Testis (tissue), 2 donors: ENCODE measurements at regions not wholly inside any gene's neighbourhood (a gene's known extent, or its start where the extent isn't known, plus 50 kb on each side); places are given as distances from the start of the nearest gene placed in this dataset.
"Not testable (repeated sequence)": the region's sequence is repeated elsewhere in the genome, so short reads cannot be mapped to it uniquely, and the experiment has no call there.

Source experiments
- DNase-seq: peaks from one replicate; pipeline ENCODE4 v3.0.0-alpha.2; 2019
- H3K27ac ChIP-seq, 2 donors: fragments of 200-600 bp; sonication (generic); one replicate each; pipeline ENCODE4 v1.5.1; 2019
- H3K27me3 ChIP-seq: fragments of 200-600 bp; sonication (generic); one replicate; pipeline ENCODE4 v1.5.1; 2019
- H3K36me3 ChIP-seq: fragments of 200-600 bp; sonication (generic); one replicate; pipeline ENCODE4 v1.5.1; 2017; ENCODE audit warnings: low read depth; ENCODE audit errors: missing control alignments
- H3K4me1 ChIP-seq: fragments of 200-600 bp; sonication (generic); one replicate; pipeline ENCODE4 v1.5.1; 2019
- H3K4me3 ChIP-seq, 2 donors: fragments of 200-600 bp; sonication (generic); one replicate each; pipeline ENCODE4 v1.5.1; 2017 to 2019
- H3K9me3 ChIP-seq: fragments of 200-600 bp; sonication (generic); one replicate; pipeline ENCODE4 v1.5.1; 2017
- CTCF ChIP-seq, 3 experiments: fragments of 450-650 bp in 2 of 3; fragments of 200-600 bp in 1 of 3; sonication (generic) in 1 of 3; IDR thresholded peaks; one replicate each; pipeline ENCODE4 v1.5.1; 2016 to 2019; ENCODE audit warnings: antibody characterized with exemption in 3 of 3, mild to moderate bottlenecking in 2 of 3, moderate library complexity in 1 of 3
- POLR2A ChIP-seq: fragments of 450-650 bp; IDR thresholded peaks from one replicate; pipeline ENCODE4 v1.6.1; 2017; ENCODE audit warnings: antibody characterized with exemption, mild to moderate bottlenecking, moderate library complexity
- WGBS, 2 donors: methylation state at CpG; one replicate each; pipeline ENCODE4 v1.1.5; 2018; 5-methylcytosine and 5-hydroxymethylcytosine counted together
- intact Hi-C: fragments of 100-400 bp; cut with DNase I; formaldehyde crosslinking; loops from one replicate; pipeline ENCODE4 v1.15.1; 2023; ENCODE audit warnings: low total_unique reads

DNA sequence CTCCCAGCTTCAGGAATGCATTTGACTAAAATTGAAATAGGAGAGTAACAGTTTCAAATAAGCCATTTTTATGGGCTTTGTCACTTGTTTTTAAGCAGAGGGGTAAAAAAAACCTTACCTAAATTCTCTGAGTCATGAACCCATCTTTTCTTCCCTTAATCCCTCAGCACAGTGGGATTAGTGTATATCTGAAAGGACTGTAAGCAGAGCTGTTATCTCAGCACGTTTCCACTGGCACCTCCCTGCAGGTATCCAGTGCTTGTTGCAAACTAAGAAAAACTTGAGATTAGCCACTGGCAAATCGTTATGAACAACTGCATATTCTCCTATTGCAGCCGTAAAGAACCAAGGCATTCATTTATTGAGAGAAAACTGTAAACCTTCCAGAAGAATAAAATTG is 872.7 kb downstream of the EFNA5 start:
- 46 to 55% methylated on average over 3 of the region's 3 CpGs for WGBS, 2 donors
- no peaks in the 10 kb centered on the region for H3K4me1 ChIP-seq
- no peak overlapping the region for H3K4me3 ChIP-seq
- H3K36me3 ChIP-seq: no peaks in the 10 kb centered on the region
- no peak overlapping the region for H3K27ac ChIP-seq
- TF ChIP-seq CTCF (IDR thresholded peaks at IDR 0.05) (no peak), POLR2A (no peak)
- H3K9me3 ChIP-seq: no peaks in the 10 kb centered on the region
- intact Hi-C loops: no loop called here
- DNase-seq: no peak
- no peaks in the 10 kb centered on the region for H3K27me3 ChIP-seq

GRCh38 chr5:106796081-106796480 is 874.7 kb downstream of the EFNA5 start:
- H3K9me3 ChIP-seq: no peaks in the 10 kb centered on the region
- no peak overlapping the region for H3K27ac ChIP-seq
- no peak for DNase-seq
- no peak overlapping the region for H3K4me3 ChIP-seq
- H3K27me3 ChIP-seq: no peaks in the 10 kb centered on the region
- no peaks in the 10 kb centered on the region for H3K4me1 ChIP-seq
- WGBS, 2 donors: 87% methylated on average over 3 of the region's 3 CpGs
- intact Hi-C loops: no loop called here
- TF ChIP-seq CTCF (IDR thresholded peaks at IDR 0.05): no peak
- TF ChIP-seq POLR2A: no peak
- H3K36me3 ChIP-seq: no peaks in the 10 kb centered on the region

DNA sequence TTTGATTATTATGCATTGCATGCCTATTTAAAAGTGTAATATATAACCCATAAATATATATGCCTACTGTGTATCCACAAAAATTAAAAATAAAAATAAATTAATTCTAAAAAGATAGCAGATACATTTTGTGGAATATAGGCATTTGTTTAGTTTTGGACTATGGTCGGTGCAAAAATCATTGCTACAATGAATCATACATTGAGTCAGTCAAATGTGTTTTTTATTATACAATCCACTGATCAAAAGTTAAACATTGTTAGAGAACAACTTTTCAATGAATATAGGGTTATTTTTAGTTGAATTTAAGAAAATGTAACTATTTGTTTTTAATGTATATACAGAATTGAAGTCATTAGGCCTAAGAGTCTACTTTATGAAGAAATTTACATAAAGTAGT is 885.9 kb downstream of the EFNA5 start:
- Histone ChIP-seq H3K4me1 (no peaks in the 10 kb centered on the region), H3K9me3 (no peaks in the 10 kb centered on the region), H3K27me3 (no peaks in the 10 kb centered on the region), H3K27ac (no peak overlapping the region), H3K36me3 (no peaks in the 10 kb centered on the region), H3K4me3 (no peak overlapping the region)
- intact Hi-C loops: no loop called here
- DNase-seq: no peak
- 83 to 96% methylated on average over 1 of the region's 1 CpG for WGBS, 2 donors
- no peak for TF ChIP-seq POLR2A
- TF ChIP-seq CTCF (IDR thresholded peaks at IDR 0.05): no peak

DNA sequence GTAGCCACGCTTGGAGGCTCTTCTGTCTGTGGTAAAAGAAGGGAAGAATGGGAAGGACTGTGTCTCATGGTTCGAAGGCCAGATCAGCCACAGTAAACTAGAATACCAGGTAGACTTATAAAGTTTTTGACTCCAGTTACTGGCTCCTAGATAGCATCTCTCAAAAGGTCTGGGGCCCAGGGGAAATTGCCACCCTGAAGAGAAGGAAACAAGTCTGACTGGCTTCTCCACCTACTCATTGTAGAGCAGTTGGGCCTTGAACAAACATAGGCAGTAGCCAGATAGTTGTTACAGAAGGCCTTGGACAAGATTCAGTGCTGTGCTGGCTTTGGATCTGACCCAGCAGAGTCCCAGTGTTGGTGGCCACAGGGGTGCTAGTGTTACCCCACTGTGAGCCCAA is 890.4 kb downstream of the EFNA5 start:
- no peak for DNase-seq
- Histone ChIP-seq H3K27me3 (no peaks in the 10 kb centered on the region), H3K4me3 (no peak overlapping the region), H3K4me1 (no peaks in the 10 kb centered on the region), H3K36me3 (no peaks in the 10 kb centered on the region), H3K27ac (no peak overlapping the region), H3K9me3 (no peaks in the 10 kb centered on the region)
- TF ChIP-seq POLR2A: no peak
- TF ChIP-seq CTCF (IDR thresholded peaks at IDR 0.05): no peak
- intact Hi-C loops: no loop called here
- WGBS, 2 donors: 77 to 98% methylated on average over 2 of the region's 2 CpGs

GRCh38 chr5:106776515-106776914 is 894.2 kb downstream of the EFNA5 start:
- DNase-seq, intact Hi-C loops, H3K27ac ChIP-seq, H3K9me3 ChIP-seq, H3K36me3 ChIP-seq, H3K4me1 ChIP-seq, H3K27me3 ChIP-seq, H3K4me3 ChIP-seq: not testable (repeated sequence)
- 84 to 88% methylated on average over 6 of the region's 6 CpGs for WGBS, 2 donors
